Colonic mucosa (tissue), 4 donors: ENCODE measurements at regions not wholly inside any gene's neighbourhood (a gene's known extent, or its start where the extent isn't known, plus 50 kb on each side); places are given as distances from the start of the nearest gene placed in this dataset.

ENCODE experiments used
- DNase-seq: peaks from one replicate; pipeline ENCODE4 v3.0.0-alpha.2; 2020
- H3K27ac ChIP-seq: fragments of 200-600 bp; one replicate; pipeline ENCODE4 v1.8.0; 2021
- H3K27me3 ChIP-seq: fragments of 200-600 bp; one replicate; pipeline ENCODE4 v1.8.0; 2021
- H3K36me3 ChIP-seq: fragments of 200-600 bp; one replicate; pipeline ENCODE4 v1.8.0; 2021
- H3K4me1 ChIP-seq: fragments of 200-600 bp; one replicate; pipeline ENCODE4 v1.8.0; 2021; ENCODE audit warnings: mild to moderate bottlenecking
- H3K4me3 ChIP-seq: fragments of 200-600 bp; one replicate; pipeline ENCODE4 v1.8.0; 2021
- H3K9ac ChIP-seq, 2 donors: one replicate each; pipeline ENCODE4 v1.7.0; 2013; ENCODE audit warnings: control low read depth in 2 of 2, low read depth in 2 of 2, low read length in 2 of 2
- H3K9me3 ChIP-seq: fragments of 200-600 bp; one replicate; pipeline ENCODE4 v1.8.0; 2021
- intact Hi-C: fragments of 100-400 bp; cut with DNase I; formaldehyde crosslinking; loops from one replicate; pipeline ENCODE4 v1.14.1; 2022
- TF ChIP-seq, protein P1 (sequence below): fragments of 200-600 bp; IDR thresholded peaks from one replicate; pipeline ENCODE4 v1.8.0; 2022; ENCODE audit warnings: antibody characterized with exemption, mild to moderate bottlenecking
- donor health status: healthy.
- donor health status: DM: no; HTN: no; CAD: no.
- donor health status: DM: no; HTN: no; CAD: no.

DNA sequence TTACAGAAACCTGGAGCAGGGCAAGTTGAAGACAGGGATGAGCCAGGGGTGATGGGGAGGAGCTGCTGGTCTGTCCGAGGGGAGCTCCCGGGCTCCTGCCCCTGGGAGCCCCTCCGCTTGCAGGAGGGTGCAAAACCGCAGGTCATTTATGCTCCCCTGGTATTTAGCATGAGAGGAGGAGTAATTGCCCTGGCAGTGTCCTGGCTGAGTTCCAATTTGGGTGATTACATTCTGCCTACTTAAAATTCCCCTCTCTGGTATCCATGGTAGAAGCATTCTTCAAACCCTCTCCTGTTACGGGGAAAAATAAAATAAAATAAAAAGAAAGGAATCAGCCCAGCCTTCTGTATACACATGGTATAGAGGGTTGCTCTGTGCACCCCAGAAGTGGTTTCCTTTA is 61.7 kb upstream of the VRK1 start:
- Histone ChIP-seq H3K4me3 (no peak overlapping the region), H3K9me3 (no peaks in the 10 kb centered on the region), H3K4me1 (no peaks in the 10 kb centered on the region), H3K36me3 (no peaks in the 10 kb centered on the region), H3K27me3 (peaks cover 9% of the 10 kb centered on the region), H3K27ac (no peak overlapping the region), H3K9ac (no peak overlapping the region)
- DNase-seq, result no peak
- TF ChIP-seq, protein P1, sequence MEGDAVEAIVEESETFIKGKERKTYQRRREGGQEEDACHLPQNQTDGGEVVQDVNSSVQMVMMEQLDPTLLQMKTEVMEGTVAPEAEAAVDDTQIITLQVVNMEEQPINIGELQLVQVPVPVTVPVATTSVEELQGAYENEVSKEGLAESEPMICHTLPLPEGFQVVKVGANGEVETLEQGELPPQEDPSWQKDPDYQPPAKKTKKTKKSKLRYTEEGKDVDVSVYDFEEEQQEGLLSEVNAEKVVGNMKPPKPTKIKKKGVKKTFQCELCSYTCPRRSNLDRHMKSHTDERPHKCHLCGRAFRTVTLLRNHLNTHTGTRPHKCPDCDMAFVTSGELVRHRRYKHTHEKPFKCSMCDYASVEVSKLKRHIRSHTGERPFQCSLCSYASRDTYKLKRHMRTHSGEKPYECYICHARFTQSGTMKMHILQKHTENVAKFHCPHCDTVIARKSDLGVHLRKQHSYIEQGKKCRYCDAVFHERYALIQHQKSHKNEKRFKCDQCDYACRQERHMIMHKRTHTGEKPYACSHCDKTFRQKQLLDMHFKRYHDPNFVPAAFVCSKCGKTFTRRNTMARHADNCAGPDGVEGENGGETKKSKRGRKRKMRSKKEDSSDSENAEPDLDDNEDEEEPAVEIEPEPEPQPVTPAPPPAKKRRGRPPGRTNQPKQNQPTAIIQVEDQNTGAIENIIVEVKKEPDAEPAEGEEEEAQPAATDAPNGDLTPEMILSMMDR, result no peak
- intact Hi-C loops, result no loop called here

GRCh38 chr14:96736439-96736838 is 60.7 kb upstream of the VRK1 start:
- no peaks in the 10 kb centered on the region for H3K9me3 ChIP-seq
- TF ChIP-seq, protein P1, result no peak
- DNase-seq, result no peak
- H3K36me3 ChIP-seq, result no peaks in the 10 kb centered on the region
- intact Hi-C loops, result no loop called here
- H3K9ac ChIP-seq, result no peak overlapping the region
- peaks cover 17% of the 10 kb centered on the region for H3K27me3 ChIP-seq
- H3K4me3 ChIP-seq, result no peak overlapping the region
- H3K4me1 ChIP-seq, result no peaks in the 10 kb centered on the region
- H3K27ac ChIP-seq, result no peak overlapping the region

GRCh38 chr14:96737881-96738280 is 59.3 kb upstream of the VRK1 start:
- TF ChIP-seq, protein P1, result no peak
- no peaks in the 10 kb centered on the region for H3K36me3 ChIP-seq
- H3K9ac ChIP-seq, result no peak overlapping the region
- intact Hi-C loops, result no loop called here
- H3K4me1 ChIP-seq, result no peaks in the 10 kb centered on the region
- no peak overlapping the region for H3K4me3 ChIP-seq
- peaks cover 25% of the 10 kb centered on the region for H3K27me3 ChIP-seq
- no peak for DNase-seq
- H3K27ac ChIP-seq, result no peak overlapping the region
- H3K9me3 ChIP-seq, result no peaks in the 10 kb centered on the region

DNA sequence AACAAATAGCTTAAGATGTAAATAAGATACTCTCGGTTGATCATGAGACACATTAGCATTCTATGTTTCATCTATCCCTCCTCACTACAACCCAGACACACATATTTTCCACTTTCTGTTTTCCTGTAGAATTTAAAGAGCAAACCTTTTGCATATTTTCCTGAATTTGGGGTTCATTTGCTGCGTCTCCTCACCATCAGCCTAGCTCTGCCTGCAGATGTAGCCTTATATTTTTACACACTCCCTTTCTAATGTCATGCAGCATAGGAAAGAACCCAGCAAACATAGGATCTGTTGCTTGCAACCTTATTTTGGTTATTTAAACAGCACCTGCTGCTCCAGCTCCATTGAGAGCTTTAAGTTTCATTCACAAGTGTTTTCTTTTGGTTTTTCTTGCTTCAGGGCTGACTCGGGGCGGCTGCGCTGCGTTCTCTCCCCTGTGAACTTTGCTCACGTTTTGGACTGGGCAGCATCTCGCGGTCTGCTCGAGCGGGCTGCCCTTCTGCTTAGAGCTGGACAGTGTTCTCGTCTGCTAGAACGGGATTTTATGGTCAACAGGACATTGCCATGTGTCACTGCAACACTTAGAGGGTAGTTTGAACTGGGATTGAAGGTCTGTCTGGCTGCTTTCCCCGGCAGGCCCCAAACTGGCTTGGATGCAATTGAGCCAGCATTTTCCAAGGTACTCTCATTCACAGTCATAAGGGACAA is 57.8 kb upstream of the VRK1 start:
- no peak overlapping the region for H3K4me3 ChIP-seq
- no peaks in the 10 kb centered on the region for H3K36me3 ChIP-seq
- TF ChIP-seq, protein P1, result no peak
- peaks cover 29% of the 10 kb centered on the region for H3K27me3 ChIP-seq
- H3K9me3 ChIP-seq, result no peaks in the 10 kb centered on the region
- H3K27ac ChIP-seq, result no peak overlapping the region
- intact Hi-C loops, result no loop called here
- no peaks in the 10 kb centered on the region for H3K4me1 ChIP-seq
- DNase-seq, result no peak
- no peak overlapping the region for H3K9ac ChIP-seq

GRCh38 chr14:96741151-96741977 is 55.8 kb upstream of the VRK1 start:
- TF ChIP-seq, protein P1, result peak; percentile 89
- H3K9ac ChIP-seq, result no peak overlapping the region
- peaks cover 29% of the 10 kb centered on the region for H3K27me3 ChIP-seq

More at GRCh38 chr14:96741151-96741977, 55.8 kb upstream of the VRK1 start:
- H3K4me1 ChIP-seq, result no peaks in the 10 kb centered on the region
- intact Hi-C loops, result loop anchor here (5.0 kb wide), 1 partner anchor 174 kb away; no protein-coding TSS in a partner anchor
- no peaks in the 10 kb centered on the region for H3K36me3 ChIP-seq
- no peak overlapping the region for H3K4me3 ChIP-seq
- no peak overlapping the region for H3K27ac ChIP-seq
- no peaks in the 10 kb centered on the region for H3K9me3 ChIP-seq
- peak; percentile 41 for DNase-seq
